GM21717 (cell line): ENCODE measurements at regions not wholly inside any gene's neighbourhood (a gene's known extent, or its start where the extent isn't known, plus 50 kb on each side); places are given as distances from the start of the nearest gene placed in this dataset.
"Not testable (repeated sequence)": the region's sequence is repeated elsewhere in the genome, so short reads cannot be mapped to it uniquely, and the experiment has no call there.

Experiments
- ATAC-seq: cut with Tn5 transposase; IDR thresholded peaks from one replicate; pipeline ENCODE4 v1.9.1; 2021; ENCODE audit warnings: mild to moderate bottlenecking, moderate library complexity; ENCODE audit not compliant: unreplicated experiment

- no peak for ATAC-seq
These were observed 141.5 kb upstream of the MED13 start for GRCh38 chr17:62206550-62206949.

DNA sequence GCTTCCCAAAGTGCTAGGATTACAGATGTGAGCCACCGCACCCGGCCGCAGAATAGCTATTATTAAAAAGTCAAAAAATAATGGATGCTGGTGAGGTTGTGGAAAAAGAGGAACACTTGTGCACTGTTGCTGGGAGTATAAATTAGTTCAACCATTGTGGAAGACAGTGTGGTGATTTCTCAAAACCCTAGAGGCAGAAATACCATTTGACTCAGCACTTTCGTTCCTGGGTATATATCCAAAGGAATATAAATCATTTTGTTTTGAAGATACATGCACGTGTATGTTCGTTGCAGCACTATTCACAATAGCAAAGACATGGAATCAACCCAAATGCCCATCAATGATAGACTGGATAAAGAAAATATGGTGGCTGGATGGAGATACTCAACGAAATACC is 132.1 kb upstream of the MED13 start:
- ATAC-seq, result not testable (repeated sequence)

GRCh38 chr17:62196587-62196986 is 131.5 kb upstream of the MED13 start:
- ATAC-seq, result not testable (repeated sequence)

DNA sequence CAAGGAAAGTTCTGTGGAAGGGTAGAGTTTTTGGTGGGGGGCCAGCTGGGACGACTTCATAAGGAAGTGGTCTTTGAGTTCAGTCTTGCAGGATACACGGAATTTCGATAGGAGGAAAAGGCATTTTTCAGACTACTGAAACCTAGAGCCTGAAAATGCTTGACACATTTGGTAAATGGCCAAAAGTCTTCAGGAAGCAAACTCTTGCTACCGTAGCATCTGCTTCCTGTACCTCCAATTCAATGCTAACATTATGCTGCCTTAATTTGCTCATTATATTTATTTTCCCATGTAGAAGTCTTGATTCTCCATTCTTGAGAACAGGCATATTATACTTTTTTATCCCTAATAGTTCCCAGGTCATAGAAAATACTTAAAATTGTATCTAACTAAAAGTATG is 129.3 kb upstream of the MED13 start:
- ATAC-seq, result no peak

GRCh38 chr17:62193249-62193648 is 128.2 kb upstream of the MED13 start:
- ATAC-seq, result no peak

DNA sequence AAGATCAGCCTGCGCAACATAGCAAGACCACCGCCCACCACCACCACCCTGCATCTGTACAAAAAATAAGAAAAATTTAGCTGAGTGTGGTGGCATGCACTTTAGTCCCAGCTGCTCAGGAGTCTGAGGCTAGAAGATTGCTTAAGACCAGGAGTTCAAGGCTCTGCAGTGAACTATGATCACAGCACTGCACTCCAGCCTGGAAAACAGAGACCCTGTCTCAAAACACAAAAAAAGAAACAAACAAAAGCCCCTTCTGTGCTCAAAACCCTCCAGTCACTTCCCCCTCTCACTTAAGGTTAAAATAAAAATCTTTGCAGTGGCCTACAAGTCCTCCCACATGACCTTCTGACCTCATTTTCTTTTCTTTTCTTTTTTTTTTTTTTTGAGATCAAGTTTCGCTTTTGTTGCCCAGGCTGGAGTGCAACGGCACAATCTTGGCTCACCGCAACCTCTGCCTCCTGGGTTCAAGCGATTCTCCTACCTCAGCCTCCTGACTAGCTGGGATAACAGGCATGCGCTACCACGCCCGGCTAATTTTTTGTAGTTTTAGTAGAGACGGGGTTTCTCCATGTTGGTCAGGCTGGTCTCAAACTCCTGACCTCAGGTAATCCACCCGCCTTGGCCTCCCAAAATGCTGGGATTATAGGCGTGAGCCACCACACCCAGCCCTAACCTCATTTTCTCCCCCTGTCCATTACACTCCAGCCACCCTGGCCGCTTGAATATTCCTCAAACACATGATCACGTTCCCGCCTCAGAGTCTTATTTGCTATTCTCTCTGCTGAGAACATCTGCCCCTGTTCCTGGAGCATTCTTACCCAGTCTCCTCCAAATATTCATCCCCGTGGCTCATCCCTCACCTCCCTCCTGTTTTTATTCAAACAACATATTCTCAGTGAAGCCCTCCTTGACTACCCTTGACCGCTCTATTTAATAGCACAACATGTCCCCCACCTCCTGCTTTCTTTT is 126.6 kb upstream of the MED13 start:
- no peak for ATAC-seq

DNA sequence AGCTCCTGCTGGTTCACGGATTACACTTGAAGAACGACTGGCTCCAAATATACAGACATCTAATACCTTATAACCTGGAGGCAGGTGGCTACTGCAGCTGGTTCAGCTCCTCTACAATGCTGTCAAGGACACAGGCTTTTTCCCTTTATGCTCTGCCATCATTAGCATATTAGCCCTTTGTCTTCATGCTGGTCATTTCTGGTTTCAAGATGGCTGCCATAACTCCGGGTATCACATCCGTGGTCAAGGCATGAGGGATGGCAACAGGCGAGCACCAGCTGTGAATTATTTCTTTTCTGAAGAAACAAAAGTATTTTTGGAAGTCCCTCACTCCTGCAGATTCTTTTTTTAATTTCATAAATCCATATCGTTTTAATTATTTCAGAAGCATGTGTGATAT is 124.3 kb upstream of the MED13 start:
- no peak for ATAC-seq

GRCh38 chr17:62188713-62189112 is 123.6 kb upstream of the MED13 start:
- ATAC-seq, result no peak

DNA sequence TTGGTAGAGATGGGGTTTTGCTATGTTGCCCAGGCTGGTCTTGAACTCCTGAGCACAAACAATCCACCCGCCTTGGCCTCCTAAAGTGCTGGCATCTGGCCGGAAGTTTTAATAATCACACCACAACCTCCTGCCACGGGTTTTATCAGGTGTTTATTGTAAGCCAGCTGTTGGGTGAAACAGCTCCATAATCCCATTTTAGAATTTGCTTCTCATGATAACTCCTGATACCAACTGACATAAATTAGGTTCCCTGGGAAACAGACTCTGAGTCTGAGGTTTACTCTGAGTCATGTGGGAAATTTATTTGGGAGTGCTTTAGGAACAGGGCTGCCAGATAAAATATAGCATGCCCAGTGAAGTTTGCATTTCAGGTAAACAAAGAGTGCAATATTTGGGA is 122.6 kb upstream of the MED13 start:
- no peak for ATAC-seq

DNA sequence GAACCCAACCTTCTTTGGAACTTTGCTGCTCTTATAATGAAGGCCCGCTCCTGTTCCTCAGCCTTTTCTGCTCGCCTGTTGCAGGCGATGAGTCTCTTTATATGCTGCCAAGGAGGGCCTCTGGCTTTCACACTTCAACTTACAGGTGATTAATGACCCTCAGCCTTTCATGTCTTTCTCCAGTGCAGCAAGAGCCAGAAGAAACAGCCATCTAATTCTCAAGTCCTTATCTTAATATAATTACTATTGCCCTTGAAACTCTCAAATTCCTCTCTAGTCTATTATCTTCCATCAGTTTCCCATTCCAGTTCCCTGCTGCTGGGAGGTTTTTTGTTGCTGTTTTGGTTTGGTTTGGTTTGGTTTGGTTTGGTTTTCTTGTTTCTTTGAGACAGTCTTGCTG is 121.8 kb upstream of the MED13 start:
- no peak for ATAC-seq

DNA sequence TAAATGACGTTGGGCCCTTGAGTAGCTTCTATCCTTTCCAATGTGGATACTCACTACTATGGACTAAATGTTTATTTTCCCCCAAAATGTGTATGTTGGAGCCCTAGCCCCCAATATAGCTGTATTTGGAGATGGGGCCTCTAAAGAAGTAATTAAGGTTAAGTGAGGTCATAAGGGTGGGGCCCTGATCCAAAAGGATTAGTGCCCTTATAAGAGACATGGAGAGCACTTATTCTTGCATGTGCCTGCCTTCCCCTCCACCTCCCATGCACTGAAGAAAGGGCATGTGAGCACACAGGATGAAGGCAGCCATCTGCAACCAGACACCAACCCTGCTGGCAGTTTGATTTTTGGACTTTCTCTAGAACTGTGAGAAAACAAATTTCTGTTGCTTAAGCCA is 115.7 kb upstream of the MED13 start:
- no peak for ATAC-seq

DNA sequence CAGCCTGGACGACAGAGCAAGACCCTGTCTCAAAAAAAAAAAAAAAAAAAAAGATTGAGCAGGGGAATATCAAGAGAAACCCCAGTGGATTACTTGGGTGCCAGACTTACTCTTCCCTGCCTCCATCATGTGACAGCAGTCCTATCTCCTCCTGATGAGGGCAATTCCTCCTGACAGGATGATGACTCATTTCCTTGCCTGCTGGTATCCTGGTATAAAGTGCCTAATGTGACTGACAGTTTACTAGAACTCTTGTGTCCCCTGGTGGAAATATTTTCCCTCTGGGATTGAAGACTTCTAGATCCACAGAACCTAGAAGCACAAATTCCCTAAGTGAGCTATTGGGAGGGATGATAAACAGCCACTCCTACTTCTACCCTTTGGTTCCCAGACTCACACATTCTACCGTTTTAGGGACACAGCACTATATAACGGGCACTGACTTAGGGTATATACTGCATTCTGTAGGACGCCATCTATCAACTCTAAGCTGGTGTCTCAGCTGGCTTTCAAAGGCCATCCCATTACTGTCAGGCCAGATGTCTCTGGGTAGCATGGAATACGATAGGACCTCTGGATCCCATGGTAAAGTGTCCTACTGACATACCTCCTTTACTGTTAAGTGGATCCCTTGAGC is 114.6 kb upstream of the MED13 start:
- no peak for ATAC-seq

DNA sequence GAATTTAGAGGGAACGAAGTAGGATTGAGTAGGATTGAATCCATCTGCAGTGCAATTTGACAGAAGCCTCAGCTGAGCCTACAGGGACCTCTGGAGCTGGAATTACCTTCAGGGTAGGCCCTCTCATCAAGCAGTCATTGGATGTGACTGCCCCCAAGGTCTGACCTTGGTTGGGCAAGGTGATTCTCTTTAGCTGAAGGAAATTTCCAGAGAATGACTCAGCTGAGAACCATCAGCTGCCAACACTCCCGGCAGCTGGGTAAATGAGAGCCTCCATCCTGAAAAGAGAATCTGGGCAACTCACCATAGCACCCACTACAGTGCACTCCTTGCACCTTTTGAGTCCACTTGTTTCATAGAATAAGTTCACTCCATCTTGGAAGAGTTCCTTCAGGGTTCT is 113.5 kb upstream of the MED13 start:
- ATAC-seq, result no peak

- ATAC-seq, result no peak
These were observed 107.6 kb upstream of the MED13 start for GRCh38 chr17:62172492-62173291.

DNA sequence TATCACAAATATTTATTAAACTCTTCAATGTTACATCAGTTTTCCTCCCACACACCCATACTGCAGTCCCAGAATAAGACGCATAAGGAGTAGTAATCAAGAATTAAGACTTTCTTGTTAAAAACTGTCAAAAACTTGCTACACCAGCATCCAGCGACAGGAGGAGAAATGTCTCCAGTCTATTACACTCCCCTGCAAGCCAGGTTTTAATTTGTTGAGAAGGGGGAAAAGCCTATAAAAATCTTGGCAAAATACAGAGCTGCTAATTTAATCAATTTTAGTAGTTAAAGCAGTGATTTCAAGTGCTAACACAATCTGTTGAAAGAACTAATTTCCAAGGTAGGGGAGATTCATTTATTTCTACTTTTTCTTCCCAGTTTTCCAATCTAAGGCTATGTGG is 102.0 kb upstream of the MED13 start:
- no peak for ATAC-seq

GRCh38 chr17:62164747-62165722 is 100.0 kb upstream of the MED13 start:
- no peak for ATAC-seq

GRCh38 chr17:62163847-62164246 is 98.8 kb upstream of the MED13 start:
- ATAC-seq, result no peak

DNA sequence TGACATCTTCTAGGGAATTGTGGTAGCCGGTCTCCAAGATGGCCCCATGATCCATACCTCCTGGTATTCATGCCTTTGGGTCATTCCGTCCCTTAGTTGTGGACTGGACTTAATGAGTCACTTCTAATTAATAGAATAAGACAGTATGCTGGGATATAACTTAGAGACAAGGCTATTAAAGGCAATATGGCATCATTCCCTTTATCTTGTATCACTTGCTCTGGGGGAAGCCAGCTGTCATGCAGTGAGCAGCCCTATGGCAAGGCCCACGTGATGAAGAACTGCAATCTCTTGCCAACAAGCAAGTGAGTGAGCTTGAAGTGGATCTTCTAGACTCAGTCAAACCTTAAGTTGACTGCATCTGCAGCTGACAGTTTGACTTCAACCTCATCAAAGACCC is 97.8 kb upstream of the MED13 start:
- ATAC-seq, result no peak

- ATAC-seq, result no peak
These were observed 96.5 kb upstream of the MED13 start for GRCh38 chr17:62161405-62162148.

DNA sequence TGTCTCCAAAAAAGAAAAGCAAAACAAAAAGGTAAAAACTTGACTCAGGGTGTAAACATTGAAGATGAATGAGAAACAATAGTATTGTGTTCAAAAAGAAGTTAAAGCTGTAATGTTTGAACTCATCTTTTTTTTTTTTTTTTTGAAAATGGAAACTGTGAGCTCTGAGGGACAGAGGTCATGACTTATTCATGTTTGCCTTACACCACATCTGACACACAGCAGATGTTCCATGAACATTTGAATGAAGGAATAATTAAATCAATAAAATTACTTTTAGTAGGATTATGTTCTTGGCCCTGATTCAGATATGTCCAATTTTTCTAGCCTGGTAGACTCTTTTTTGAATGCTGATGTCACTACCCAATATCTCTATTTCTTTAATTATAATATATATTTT is 95.7 kb upstream of the MED13 start:
- no peak for ATAC-seq
